ENCODE measurements at regions not wholly inside any gene's neighbourhood (a gene's known extent, or its start where the extent isn't known, plus 50 kb on each side); places are given as distances from the start of the nearest gene placed in this dataset.
A peak's percentile ranks its signal among the peaks of the same experiment; 100 is the strongest.

DNA sequence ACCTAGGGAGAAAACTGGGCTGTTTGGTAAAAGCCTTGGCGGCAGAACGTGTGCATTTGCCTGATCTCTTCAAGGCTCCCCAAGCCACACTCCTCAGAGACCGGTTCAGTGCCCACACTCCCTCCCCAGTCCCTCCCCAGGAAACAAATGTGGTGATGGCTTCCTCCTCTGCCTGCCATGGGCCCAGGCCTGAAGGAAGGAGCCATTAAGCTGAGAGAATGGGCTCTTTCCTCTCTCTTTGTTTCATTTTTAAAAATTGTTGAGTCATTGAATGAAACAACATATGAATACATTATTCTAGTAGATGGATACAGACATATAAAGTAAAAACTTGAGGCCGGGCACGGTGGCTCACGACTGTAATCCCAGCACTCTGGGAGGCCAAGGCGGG, 50.6 kb upstream of the YWHAQ start:
- no peak for DNase-seq (ENCODE audit: low read depth)

DNA sequence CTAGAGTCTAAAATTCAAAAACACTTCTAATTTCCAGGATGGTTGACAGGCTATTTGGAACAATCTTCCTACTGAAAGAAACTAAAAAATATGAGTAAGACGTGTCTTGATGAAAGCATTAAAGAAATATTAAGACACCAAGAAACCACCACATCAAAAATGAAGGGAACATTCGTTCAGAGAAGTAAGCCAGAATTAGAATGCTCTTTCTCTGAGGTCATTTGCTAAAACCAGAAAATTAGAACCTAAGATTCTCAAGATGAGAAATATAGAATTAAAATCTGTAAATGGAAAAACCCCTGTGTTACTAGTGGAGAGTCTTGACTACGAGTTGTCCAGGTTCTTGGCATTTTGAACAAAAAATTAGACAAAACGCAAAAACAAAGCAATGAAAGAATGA, 54.8 kb upstream of the YWHAQ start:
- DNase-seq (ENCODE audit: low read depth) = no peak

DNA sequence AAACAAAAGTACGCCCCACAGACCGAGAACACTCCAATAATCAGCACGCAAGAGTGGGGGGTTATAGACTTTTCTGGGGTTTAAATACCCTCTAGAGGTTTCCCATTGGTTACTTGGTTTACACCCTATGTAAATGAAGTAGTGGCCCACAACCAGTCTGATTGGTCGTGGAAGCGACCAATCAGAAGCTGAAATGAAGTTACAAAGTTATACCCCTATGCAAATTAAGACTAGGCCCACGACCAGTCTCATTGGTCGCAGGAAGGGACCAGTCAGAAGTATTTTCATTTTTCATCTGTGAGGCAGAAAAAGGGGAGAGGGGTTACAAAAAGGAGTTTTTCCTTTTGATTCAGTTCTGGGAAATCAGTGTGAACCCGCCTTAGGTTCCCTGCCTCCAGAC, 55.3 kb upstream of the YWHAQ start:
- no peak for DNase-seq (ENCODE audit: low read depth)

DNA sequence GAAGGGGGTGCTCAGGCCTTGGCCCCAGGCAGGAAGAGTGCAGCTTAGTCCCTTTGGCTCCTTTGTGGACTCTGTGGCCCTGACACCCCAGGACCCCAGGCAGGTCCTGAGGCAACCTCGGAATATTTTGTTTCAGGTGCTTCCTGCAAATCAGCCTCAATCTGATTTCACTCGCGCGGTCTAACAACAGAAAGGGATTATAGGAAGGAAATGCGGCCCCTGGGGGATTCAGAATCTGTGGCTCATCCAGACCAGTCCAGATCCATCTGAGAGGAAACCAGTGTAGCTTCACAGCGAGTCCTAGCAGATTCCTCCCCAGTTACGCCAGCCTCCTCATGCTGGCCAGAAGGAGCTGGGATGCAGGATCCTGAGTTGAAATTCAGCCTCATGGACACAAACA, 59.5 kb upstream of the YWHAQ start:
- peak; percentile 82 for DNase-seq (ENCODE audit: low read depth)

DNA sequence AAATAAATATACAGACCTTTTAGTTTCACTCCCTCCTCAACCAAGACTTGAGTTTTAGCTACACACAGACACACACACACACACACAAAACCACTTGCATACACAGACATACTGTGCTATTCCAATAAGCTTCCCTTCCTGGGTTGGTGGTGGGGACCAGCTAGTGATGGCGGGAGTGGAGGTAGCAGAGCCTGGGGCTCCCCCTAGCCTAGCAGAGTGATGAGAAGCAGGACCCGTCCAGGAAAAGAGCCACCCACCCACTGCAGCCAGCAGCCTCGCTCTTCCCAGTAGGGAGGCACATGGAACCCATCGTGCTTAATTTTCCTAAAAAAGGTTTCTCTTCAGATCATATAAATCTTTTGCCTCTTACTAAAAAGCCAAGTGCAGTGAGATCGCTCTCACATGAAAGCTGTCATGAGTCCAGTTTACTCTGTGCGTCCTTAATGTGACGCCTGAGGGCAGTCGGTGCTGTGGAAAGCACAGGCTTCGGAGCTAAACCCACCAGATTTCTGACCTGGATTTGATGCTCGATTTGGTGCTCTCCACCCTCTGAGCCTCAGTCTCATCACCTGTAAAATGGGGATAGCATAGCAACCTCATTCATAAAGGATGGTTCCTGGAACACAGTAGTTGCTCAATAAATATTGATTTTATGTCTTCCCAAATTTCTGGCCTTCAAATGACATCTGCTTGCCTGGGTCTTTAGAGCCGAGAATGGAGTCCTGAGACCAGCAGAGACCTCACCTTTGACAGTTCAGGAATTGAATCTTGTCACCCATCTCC, 60.1 kb upstream of the YWHAQ start:
- DNase-seq (ENCODE audit: low read depth) = no peak

DNA sequence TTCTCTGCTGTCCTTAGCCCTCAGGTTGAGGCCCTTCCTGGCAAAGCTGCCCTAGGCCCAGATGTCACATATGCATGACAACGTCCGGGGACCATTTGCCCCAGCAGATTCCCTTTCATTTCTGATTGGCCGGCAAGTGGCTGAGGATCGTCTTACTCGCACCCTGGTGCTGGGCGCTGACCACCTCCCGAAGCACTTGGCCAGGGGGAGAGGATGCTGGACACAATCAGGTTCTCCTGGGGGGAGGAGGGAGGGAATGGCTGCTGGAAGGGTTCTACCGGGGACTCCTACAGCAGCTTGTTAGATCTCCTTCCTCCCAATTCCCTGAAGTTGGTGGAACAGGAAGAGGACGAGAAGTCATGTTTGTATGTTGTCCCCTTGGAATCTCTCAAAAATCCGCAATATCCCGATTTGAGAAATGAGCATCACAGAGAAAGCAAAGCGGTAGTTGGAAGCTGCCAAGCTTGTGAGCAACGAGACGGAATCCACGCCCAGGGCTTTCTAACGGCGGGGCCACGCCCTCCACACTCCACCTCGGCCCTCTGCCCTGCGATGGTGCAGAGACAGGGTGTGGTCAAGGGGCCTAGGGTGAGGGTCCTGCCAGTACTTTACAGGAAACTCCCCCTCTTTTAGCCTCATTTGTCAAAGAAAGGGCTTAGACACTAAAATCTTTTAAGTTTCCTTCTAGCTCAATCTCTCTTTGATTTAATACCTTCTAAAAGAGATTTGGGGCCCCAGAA, 61.8 kb upstream of the YWHAQ start:
- peak; percentile 73 for DNase-seq (ENCODE audit: low read depth)

DNA sequence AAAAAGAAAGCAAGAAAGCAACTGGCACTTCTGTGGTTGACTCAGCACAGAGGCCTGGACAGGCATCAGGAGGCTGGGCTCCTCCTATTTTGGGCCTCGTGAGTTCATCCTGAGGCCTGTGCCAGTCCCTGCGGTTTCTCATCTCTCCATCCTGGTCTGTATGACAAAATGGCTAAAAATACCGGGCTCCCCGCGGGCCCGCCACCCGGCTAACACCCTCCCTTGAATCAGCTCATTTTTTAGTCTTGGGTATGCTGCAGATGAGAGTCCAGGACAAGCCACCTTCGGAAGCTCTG, 62.3 kb upstream of the YWHAQ start:
- peak; percentile 93 for DNase-seq (ENCODE audit: low read depth)

DNA sequence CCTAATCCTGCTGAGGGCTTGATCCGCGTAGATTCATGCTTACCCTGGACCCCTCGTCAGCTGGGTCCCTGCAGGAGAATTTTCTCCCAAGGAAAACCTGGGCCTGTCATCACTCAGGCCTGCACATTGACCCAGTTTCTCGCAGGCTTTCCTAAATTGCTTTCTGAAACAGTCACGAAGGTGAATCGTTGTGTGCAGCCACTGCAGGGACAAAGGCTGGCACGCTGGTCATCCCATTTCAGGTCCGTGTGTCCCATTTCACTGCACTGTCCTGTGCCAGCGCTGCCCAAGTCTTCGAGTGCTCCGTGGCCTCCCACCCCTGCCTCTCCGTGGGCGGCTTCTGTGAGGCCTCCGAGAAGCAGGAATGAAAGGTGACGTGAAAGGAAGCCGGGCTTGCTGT, 62.8 kb upstream of the YWHAQ start:
- DNase-seq (ENCODE audit: low read depth) = no peak

DNA sequence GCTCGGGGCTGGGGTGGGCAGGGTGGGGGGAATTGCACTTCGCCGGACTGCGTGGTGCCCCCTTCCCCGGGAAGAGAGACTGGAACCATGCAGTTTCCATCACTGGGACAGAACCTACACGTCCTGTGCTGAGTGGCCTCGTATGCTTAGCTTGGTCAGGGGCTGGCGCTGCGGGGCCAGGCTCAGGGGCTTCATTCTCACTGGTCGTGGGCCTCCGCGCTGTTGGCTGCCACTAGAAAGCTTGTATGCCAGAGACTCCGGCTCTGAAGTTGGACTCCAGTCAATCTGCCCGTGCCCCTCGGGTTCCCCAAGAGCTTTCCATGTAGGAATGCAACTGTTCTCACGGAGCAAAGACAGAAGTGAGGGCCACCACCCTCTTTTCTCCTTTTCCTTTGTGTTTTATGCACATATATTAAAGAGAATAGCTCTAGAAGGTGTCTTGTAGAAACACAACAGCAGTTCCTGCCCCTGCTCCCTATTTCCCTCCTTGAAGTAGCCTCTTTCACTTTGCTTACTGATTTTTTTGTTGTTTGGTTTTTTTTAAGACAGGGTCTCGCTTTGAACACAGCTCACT, 64.0 kb upstream of the YWHAQ start:
- no peak for DNase-seq (ENCODE audit: low read depth)

DNA sequence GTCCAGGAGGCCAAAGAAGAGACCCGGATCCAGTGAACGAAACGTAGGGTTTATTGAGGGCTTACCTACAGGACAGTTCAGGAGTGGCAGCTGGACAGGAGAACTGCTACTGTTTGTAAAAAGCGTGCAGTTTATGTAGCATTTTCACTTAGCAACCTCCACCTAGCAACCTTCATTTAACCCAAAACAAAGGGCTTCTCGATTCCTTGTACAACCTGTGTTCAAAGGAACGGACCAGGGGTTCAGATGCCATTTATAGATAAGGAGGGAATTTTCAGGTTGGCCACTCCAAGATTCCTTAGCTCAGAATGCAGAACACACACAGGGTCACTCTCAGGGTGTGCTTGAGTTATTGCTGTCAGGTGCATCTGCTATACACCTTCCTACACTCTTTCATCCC, 65.1 kb upstream of the YWHAQ start:
- no peak for DNase-seq (ENCODE audit: low read depth)

DNA sequence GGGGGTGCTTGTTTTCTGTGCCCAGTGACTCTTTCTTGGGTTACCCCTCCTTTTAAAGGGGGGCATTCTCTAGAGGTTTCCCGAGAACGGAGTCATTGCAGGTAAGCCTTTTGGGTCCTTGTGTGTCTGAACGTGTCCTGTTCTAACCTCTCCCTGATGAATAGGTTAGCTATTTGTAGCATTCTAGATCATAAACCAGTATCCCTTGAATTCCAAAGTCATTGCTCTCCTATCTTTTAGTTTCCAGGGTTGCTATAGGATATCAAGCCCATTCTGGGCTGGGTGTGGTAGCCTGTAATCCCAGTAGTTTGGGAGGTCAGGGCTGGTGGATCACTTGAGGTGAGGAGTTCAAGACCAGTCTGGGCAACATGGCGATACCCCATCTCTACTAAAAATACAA, 65.9 kb upstream of the YWHAQ start:
- DNase-seq (ENCODE audit: low read depth) = no peak

DNA sequence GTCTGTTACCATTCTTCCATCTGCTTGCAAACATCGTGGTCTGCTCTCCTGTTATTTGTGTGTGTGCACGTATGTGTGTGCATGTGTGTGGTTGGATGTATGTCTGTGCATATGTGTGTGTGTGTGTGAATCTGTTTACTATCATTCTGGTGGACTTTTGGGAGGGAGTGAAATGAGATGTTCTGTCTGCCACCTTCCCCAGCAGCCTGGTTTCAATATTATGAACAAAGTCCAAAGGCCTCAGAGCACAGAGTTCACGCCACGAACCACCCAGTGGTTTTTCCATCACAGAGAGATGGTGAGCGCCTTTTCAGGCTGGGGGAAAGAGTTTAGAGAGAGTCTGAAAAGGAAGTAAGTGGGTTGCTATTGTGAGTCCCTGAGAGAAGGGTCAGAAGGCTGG, 67.1 kb upstream of the YWHAQ start:
- no peak for DNase-seq (ENCODE audit: low read depth)

DNA sequence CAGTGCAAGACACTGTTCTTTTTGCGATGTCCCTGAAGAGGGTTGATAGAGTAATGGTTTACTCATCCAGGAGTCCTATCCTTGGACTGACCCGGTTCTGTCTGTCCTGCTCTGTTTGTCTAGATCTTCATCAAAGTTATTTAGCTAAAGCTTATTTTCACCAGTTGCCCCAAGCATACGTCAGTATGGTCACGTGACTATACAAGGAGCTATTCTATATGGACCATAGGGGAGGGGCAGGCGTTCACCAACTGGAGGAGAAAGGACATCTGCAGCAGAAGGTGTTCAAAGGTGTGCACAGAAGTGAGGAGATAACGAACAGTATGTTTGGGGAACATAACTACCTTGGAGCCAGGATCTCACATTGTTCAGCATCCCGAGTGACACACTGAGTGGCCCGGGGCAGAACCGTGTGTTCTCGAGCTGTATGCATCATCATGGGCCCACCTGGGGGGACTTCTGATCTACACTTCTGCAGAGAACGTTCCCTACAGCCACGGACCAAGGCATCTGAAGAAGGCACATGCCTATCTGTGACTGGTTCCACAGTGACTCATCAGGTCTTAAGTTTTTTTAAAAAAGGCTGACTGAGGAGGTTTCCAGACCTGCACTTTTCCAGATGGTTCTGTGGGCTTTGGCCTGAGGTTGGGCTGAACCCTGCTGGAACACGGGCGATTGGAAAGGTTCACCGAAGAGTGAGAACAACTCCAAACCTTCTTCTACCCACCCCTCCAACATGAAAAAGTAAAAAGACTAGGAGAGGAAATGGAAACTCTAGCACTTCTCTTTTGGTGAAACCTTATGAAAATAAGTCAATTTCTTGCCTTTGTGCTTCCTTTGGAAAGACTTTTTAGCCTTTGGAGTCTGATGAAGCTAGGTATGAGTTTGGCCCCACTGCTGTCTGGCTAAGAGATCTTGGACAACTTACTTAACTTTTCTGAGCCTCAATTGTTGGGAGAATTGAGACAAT, 68.6 kb upstream of the YWHAQ start:
- peak; percentile 71 for DNase-seq (ENCODE audit: low read depth)

DNA sequence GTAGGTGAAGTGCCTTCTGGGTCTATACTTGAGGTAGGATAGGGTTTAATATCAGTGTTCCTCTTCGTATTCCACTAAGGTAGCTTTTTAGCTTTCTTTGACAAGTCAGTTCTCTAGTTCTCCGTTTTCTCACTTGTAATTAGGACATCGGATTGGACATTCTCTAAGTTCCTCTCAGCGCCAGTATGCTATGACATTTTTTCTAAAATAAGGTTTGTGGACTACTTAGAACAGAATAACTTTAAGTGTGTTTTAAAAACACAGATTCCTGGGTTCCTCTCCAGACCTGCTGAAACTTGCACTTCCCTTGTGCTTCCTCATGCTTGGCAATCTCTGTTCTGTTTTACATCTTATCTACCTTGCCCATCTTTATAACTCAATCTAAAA, 69.3 kb upstream of the YWHAQ start:
- no peak for DNase-seq (ENCODE audit: low read depth)

DNA sequence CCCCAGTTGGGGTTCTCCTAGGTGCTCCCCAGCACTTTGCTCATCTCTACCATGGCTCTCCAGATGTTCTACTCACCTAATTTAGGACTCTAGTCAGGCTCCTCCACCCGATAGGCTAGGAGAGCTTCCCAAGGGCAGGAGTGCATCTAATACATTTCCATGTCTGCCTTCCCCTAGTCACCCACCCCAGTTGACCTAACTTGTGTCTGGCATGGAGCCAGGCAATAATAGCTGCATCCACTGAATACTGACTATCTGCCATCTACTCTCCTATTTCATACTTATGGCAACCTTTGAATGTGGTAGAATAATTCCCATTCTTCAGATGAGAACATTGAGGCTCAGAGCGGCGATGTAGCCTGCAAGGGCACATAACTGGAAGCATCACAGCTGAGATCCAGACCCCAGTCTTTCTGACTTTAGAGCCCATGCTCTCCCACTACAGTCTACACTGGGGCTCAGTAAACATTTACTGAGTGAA, 71.8 kb upstream of the YWHAQ start:
- no peak for DNase-seq (ENCODE audit: low read depth)

DNA sequence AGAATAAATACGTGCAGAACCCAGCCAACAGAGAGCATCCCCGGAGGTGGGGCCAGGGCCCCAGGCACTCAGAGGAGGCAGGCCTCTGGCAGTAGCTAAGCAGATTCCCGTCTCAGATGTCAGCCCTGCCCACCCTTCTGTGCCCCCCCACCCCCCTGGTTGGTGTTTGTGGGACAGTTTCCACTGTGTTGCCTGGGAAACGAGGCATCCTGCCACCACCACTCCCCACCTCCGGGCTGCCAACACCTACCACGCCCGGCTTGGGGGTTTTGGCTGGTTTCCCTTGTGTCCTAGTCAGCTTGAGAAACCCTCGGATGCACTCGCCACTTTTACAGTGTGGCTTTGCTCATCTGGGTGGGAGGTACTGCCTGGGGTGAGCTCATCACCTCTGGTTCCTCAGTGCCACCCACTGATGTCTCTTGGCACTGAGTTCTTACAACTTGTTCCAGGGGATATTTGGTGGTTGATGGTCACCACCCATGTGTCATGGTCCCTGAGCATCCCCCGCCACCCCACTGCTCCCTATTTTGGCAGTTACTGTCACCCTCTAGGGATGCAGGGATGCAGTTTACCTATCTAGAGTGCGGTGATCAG, 72.4 kb upstream of the YWHAQ start:
- DNase-seq (ENCODE audit: low read depth) = peak; percentile 93

DNA sequence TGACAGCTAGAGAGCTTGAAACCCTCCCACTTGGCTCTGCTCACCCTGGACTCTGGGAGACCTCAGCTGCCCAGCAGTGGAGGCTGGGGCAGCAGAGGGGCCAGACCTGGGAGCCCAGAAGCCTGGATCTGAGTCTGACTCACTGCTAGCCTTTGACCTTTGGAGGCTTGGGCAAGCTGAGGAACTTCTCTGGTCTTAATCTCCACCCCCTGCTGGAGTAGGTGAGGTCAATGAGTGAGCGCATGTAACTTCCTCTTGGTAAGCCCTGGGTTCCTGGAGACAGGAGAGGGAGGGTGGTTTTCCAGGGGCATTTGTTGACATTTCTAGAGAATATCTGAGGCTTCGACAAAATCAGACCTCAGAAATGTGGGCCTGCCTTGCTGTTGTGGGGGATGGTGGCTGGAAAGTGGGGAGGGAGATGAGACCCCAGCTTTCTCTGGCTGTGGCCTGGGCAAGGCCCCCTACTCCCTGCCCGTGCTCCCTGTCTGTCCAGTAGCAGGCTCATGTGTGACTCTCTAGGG, 73.0 kb upstream of the YWHAQ start:
- DNase-seq (ENCODE audit: low read depth) = peak; percentile 94

DNA sequence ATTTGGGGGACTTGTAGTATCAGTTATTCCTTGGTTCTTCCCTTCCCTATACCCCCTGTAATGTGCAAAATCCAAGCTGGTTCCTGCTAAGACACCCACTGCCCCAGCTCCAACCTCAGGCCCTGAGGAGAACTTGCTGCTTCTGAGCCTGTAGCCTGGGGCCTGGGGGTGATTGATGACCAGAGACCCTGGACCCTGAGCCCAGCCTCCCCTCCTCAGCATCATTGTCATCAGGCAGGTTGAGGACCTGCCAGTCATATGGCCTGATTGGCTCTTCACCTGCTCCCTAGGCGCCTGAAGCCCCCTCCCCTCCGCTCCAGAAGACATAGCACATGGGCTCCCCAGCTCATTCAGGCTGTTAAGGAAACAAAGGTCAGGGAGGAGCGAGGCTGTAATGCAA, 73.8 kb upstream of the YWHAQ start:
- DNase-seq (ENCODE audit: low read depth) = no peak

DNA sequence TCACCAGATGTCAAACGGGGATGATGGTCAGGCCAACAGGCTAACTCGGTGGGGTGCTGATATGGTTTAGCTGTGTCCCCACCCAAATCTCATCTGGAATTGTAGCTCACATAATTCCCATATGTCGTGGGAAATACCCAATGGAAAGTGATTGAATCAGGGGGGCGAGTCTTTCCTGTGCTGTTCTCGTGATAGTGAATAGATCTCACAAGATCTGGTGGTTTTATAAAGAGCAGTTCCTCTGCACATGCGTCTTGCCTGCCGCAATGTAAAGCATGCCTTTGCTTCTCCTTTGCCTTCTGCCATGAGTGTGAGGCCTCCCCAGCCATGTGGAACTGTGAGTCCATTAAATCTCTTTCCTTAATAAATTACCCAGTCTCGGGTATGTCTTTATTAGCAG, 74.4 kb upstream of the YWHAQ start:
- no peak for DNase-seq (ENCODE audit: low read depth)

DNA sequence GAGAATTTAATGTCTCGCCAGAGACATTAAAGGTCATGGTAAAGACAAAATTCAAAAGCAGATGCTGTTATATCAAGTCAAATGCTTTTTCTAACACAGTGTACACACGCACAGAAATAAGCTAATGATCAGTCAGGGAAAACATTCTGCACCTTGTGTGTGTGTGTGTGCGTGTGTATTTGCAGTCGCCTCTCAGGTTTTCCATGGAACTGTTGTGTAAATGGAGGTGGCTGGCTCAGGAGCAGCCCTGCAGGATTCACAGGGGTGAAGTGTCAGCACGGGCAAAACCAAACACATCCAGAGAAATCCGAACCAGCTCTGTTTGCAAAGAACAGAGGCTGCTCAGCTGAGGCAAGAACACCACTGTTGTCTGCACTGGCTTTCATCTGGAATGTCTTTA, 76.2 kb upstream of the YWHAQ start:
- DNase-seq (ENCODE audit: low read depth) = no peak

DNA sequence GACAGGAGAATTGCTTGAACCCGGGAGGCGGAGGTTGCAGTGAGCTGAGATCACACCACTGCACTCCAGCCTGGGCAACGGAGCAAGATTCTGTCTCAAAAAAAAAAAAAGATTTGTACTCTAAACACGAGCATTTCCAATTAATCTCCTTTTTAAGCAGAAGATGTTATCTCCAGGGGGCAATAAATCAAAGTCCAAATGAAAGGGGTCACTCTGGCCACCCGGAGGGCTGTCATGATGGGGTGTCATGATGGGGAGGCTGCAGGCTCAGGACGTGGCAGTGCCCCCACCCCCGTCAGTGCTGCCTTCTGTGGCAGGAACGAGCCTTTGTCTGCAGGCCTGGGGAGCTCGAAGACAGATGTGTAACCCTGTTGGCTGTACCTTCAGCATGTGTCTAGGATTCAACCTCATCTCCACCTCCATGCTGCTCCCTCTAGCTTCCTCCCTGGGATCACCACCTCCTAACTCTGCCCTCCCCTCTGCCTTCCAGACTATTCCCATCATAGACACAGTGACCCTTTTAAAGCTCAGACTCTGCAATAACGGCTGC, 76.9 kb upstream of the YWHAQ start:
- no peak for DNase-seq (ENCODE audit: low read depth)

All from LHCN-M2 (cell line).